Dermis blood vessel endothelial cell (primary cell): ENCODE measurements at regions not wholly inside any gene's neighbourhood (a gene's known extent, or its start where the extent isn't known, plus 50 kb on each side); places are given as distances from the start of the nearest gene placed in this dataset.

Source experiments
- DNase-seq: peaks from one replicate; pipeline ENCODE4 v3.0.0; 2010

GRCh38 chr18:44602845-44603244 is 77.8 kb upstream of the SETBP1 start:
- no peak for DNase-seq

GRCh38 chr18:44609181-44609941 is 71.3 kb upstream of the SETBP1 start:
- no peak for DNase-seq

DNA sequence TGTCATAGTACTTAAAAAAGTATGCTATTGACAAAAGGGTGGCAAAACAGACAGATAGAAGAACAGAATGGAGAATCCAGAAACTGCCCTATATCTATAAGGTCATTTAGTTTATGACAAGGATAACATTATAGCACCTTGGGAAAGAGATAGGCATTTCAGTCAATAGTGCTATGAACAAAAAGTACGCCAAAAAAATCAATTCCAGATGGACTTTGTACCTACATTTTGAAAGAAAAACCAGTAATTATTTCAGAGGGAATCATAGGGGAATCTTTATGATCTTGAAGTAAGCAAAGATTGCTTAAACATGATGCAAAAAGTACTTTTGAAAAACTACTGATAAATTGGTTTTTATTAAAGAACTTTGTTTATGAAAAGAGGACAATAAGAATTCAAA is 59.9 kb upstream of the SETBP1 start:
- no peak for DNase-seq

DNA sequence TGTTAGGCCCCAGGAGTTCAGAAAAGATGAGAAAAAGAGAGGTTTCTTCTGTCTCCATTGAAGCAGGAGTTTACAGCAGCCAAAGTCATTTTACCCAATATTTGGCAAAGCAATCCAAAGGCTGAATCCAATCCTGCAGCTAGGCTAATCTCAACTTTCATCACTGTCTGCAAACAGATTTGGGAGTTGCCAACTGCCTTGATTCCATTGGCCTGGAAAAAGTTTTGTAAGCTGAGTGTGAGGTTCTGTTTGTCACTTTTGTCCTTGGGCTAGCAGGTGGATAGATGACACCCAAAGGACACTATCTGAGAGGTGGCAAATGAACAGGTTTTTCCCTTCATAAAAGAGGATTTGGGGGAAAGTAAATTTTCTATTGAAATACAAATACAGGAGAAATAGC is 56.6 kb upstream of the SETBP1 start:
- no peak for DNase-seq

GRCh38 chr18:44625386-44625785 is 55.3 kb upstream of the SETBP1 start:
- no peak for DNase-seq

GRCh38 chr18:44626236-44626635 is 54.5 kb upstream of the SETBP1 start:
- DNase-seq, result no peak

- no peak for DNase-seq
Observed at GRCh38 chr18:44626807-44627206, 53.9 kb upstream of the SETBP1 start.

- no peak for DNase-seq
Observed at GRCh38 chr18:44627280-44627679, 53.4 kb upstream of the SETBP1 start.

- DNase-seq, result no peak
Observed at GRCh38 chr18:44629406-44629805, 51.3 kb upstream of the SETBP1 start.

DNA sequence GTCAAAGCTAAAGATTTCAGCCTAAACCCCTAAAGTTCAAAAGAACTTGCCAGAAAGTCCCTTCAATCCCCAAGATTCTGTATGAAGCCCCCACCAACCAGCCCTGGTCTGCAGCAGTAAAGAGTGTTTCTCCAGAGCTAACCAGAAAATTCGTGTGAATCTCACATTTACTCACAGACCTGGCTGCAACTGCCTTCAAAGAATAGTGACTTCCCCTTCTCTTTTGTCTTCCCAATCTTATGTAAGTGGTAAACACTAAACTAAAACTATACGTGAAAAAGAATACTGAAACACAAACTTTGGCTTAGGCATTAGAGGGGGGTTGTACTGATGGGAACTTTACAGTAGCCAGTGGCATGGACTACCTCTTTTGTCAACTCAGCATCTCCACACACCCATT is 50.6 kb upstream of the SETBP1 start:
- DNase-seq, result no peak
